HCT116 (cell line): ENCODE measurements at regions not wholly inside any gene's neighbourhood (a gene's known extent, or its start where the extent isn't known, plus 50 kb on each side); places are given as distances from the start of the nearest gene placed in this dataset.

Experiments
- ATAC-seq: fragments of 200-7000 bp; cut with Tn5 transposase; 2 replicates; pipeline ENCODE4 v1.9.1; 2020; ENCODE audit warnings: mild to moderate bottlenecking, moderate library complexity
- BruUV-seq: library from RNA; stranded (reverse); fragments of 400-500 nt; replicated peaks from 2 replicates; lab custom pipeline; 2021; lab: Mats Ljungman, UMichigan
- CTCF ChIA-PET: fragments of 300-600 bp; sonication (Branson Sonifier 250); formaldehyde crosslinking; loops from one replicate; lab custom pipeline; 2021; ENCODE audit warnings: antibody characterized with exemption; lab: Charles Lee
- POLR2A ChIA-PET: fragments of 300-600, 350-600 bp; sonication (Branson Sonifier 250); formaldehyde crosslinking; loops from one replicate; lab custom pipeline; 2021; ENCODE audit warnings: antibody characterized with exemption; lab: Charles Lee
- RAD21 ChIA-PET, 2 experiments: fragments of 300-600 bp; sonication (Branson Sonifier 250); formaldehyde crosslinking; loops; one replicate each; lab custom pipeline; 2023; ENCODE audit warnings: low total read pairs in 2 of 2; ENCODE audit not compliant: uncharacterized antibody in 2 of 2, unreplicated experiment in 2 of 2, low non-redundant PET in 1 of 2; lab: Charles Lee
- DNase-seq: peaks from one replicate; pipeline ENCODE4 v3.0.0-alpha.2; 2010; ENCODE audit warnings: low read depth, low spot score
- H2AFZ ChIP-seq: fragments of 200-600 bp; shearing (Covaris generic), sonication (generic); 2 replicates; pipeline ENCODE4 v1.6.1; 2017; ENCODE audit warnings: low read depth, mixed run types, mixed read lengths, antibody characterized with exemption, low read length; ENCODE audit not compliant: poor library complexity, severe bottlenecking
- H3K27ac ChIP-seq: 2 replicates; pipeline ENCODE4 v1.5.1; 2012; ENCODE audit warnings: low read depth, low read length
- H3K27me3 ChIP-seq: fragments of 200-600 bp; sonication (generic); 2 replicates; pipeline ENCODE4 v1.6.1; 2016; ENCODE audit warnings: mixed run types, low read length, mixed read lengths; ENCODE audit not compliant: insufficient read depth
- H3K36me3 ChIP-seq, 2 experiments: fragments of 200-500 bp in 1 of 2; fragments of 200-600 bp in 1 of 2; sonication (Bioruptor generic) in 1 of 2; sonication (generic) in 1 of 2; 2 replicates each; pipeline versions ENCODE4 v1.5.1 to v1.6.1; 2014 to 2016; ENCODE audit warnings: low read length in 2 of 2, inconsistent platforms in 1 of 2, mixed read lengths in 1 of 2, mixed run types in 1 of 2; ENCODE audit not compliant: insufficient read depth in 2 of 2, control insufficient read depth in 1 of 2
- H3K4me1 ChIP-seq, 2 experiments: fragments of 200-600 bp in 1 of 2; sonication (generic) in 1 of 2; 2 replicates each; pipeline versions ENCODE4 v1.5.1 to v1.6.1; 2012 to 2017; ENCODE audit warnings: low read length in 2 of 2, inconsistent platforms in 1 of 2, mild to moderate bottlenecking in 1 of 2, mixed read lengths in 1 of 2, mixed run types in 1 of 2, moderate library complexity in 1 of 2; ENCODE audit not compliant: insufficient read depth in 2 of 2, control insufficient read depth in 1 of 2
- H3K4me2 ChIP-seq: fragments of 200-600 bp; sonication (generic); 2 replicates; pipeline ENCODE4 v1.6.1; 2017; ENCODE audit warnings: mixed run types, low read length, mixed read lengths
- H3K4me3 ChIP-seq, 2 experiments: fragments of 200-600 bp in 1 of 2; sonication (generic) in 1 of 2; replicated peaks in 1 of 2; 2 replicates each; pipeline ENCODE4 v1.5.1; 2011 to 2016; ENCODE audit warnings: low read length in 2 of 2, control low read depth in 1 of 2, low read depth in 1 of 2, mild to moderate bottlenecking in 1 of 2, mixed read lengths in 1 of 2, mixed run types in 1 of 2
- H3K79me2 ChIP-seq: fragments of 200-600 bp; sonication (generic); 2 replicates; pipeline ENCODE4 v1.6.1; 2017; ENCODE audit warnings: mild to moderate bottlenecking, mixed run types, low read length, moderate library complexity, mixed read lengths; ENCODE audit not compliant: insufficient read depth
- H3K9ac ChIP-seq: fragments of 200-600 bp; sonication (generic); 2 replicates; pipeline ENCODE4 v1.6.1; 2016; ENCODE audit warnings: low read length, mixed read lengths
- H3K9me2 ChIP-seq: fragments of 200-600 bp; sonication (generic), shearing (Covaris generic); 2 replicates; pipeline ENCODE4 v1.6.1; 2017; ENCODE audit warnings: mixed run types, mild to moderate bottlenecking, moderate library complexity; ENCODE audit not compliant: insufficient read depth
- H3K9me3 ChIP-seq, 2 experiments: fragments of 200-500 bp in 1 of 2; fragments of 200-600 bp in 1 of 2; sonication (Bioruptor generic) in 1 of 2; sonication (generic) in 1 of 2; 2 replicates each; pipeline ENCODE4 v1.6.1; 2014 to 2017; ENCODE audit warnings: low read length in 2 of 2, mixed read lengths in 2 of 2, inconsistent platforms in 1 of 2, low read depth in 1 of 2, mild to moderate bottlenecking in 1 of 2, mixed run types in 1 of 2, moderate library complexity in 1 of 2; ENCODE audit not compliant: control insufficient read depth in 1 of 2, insufficient read depth in 1 of 2
- H4K20me1 ChIP-seq: fragments of 200-600 bp; sonication (generic), shearing (Covaris generic); 2 replicates; pipeline ENCODE4 v1.6.1; 2017; ENCODE audit warnings: mixed run types, mild to moderate bottlenecking, moderate library complexity; ENCODE audit not compliant: insufficient read depth
- CBX3 ChIP-seq: IDR thresholded peaks from 2 replicates; pipeline ENCODE4 v1.6.1; 2012; ENCODE audit warnings: low read depth
- CEBPB ChIP-seq: IDR thresholded peaks from 2 replicates; pipeline ENCODE4 v1.6.1; 2012; ENCODE audit warnings: low read depth
- FOSL1 ChIP-seq: IDR thresholded peaks from 2 replicates; pipeline ENCODE4 v1.6.1; 2012; ENCODE audit warnings: low read depth
- POLR2A ChIP-seq: IDR thresholded peaks from 2 replicates; pipeline ENCODE4 v1.7.0; 2011; ENCODE audit warnings: borderline replicate concordance; ENCODE audit not compliant: insufficient read depth, insufficient read length; ENCODE audit errors: extremely low read depth
- SIN3A ChIP-seq: IDR thresholded peaks from 2 replicates; pipeline ENCODE4 v1.6.1; 2012; ENCODE audit warnings: low read depth
- YY1 ChIP-seq: IDR thresholded peaks from 2 replicates; pipeline ENCODE4 v1.6.1; 2011; ENCODE audit warnings: low read length, low read depth, moderate library complexity, mild to moderate bottlenecking; ENCODE audit not compliant: insufficient replicate concordance; ENCODE audit errors: extremely low read depth
- ZBTB33 ChIP-seq: IDR thresholded peaks from 2 replicates; pipeline ENCODE4 v1.6.1; 2011; ENCODE audit warnings: mild to moderate bottlenecking, low read length, moderate library complexity; ENCODE audit not compliant: insufficient replicate concordance; ENCODE audit errors: extremely low read depth
- ZFX ChIP-seq: fragments of 450-650 bp; IDR thresholded peaks from 2 replicates; pipeline ENCODE4 v1.6.1; 2017
- ZNF274 ChIP-seq: fragments of 200-500 bp; sonication (Bioruptor generic); IDR thresholded peaks from 2 replicates; pipeline ENCODE4 v1.6.1; 2014; ENCODE audit warnings: mild to moderate bottlenecking, low read depth, low read length, inconsistent platforms
- intact Hi-C: fragments of 100-400 bp; cut with micrococcal nuclease; formaldehyde crosslinking; loops from 2 replicates; pipeline ENCODE4 v1.10.0; 2022

DNA sequence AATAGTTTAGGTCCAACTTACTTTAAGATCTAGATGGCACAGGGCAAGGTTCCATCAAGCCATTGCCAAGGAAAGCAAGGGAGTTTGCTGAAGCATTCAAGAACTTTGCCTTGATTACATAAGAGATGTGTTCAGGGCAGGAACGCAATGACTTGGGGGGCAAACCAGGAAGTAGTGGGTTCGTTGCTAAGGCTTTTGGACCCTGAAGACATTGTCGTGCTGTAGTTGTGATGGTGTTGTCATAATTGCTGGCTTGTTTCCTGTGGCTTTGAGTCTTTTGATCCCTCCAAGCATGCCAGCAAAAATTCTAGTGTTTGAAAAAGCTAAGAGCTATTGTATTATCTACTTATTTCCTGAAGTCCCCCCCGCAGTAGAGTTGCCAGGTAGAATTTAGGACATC lies 70.7 kb upstream of the HNF1B start:
- POLR2A ChIA-PET = no interaction called here

More for the DNA sequence above, 70.7 kb upstream of the HNF1B start:
- Histone ChIP-seq H3K4me1 (peaks cover 10 to 28% of the 10 kb centered on the region in 2 experiments; a peak in 3 of 4 replicates), H3K79me2 (no peaks in the 10 kb centered on the region), H3K9ac (no peak overlapping the region), H3K27ac (no peak overlapping the region), H2AFZ (no peak overlapping the region), H3K36me3 (no peaks in the 10 kb centered on the region), H3K4me2 (no peak overlapping the region), H3K27me3 (no peaks in the 10 kb centered on the region), H3K4me3 (no peak overlapping the region), H3K9me2 (no peaks in the 10 kb centered on the region), H3K9me3 (no peaks in the 10 kb centered on the region), H4K20me1 (no peaks in the 10 kb centered on the region)
- CTCF ChIA-PET = interaction anchor here (0.7 to 3.8 kb wide), 19 partner anchors 9 to 288 kb away, joined by 3 to 36 read pairs (median 6); partner anchors contain the start of gene SYNRG
- intact Hi-C loops = loop anchor here (5.0 kb wide), 1 partner anchor 113 kb away; no protein-coding TSS in a partner anchor
- no TSS peak for BruUV-seq
- ATAC-seq (no peak), DNase-seq (no peak)
- RAD21 ChIA-PET = interaction anchor here (0.9 to 2.0 kb wide), 3 partner anchors 166 to 442 kb away, joined by 5 to 16 read pairs (median 5); no protein-coding TSS in a partner anchor
- TF ChIP-seq SIN3A (no peak), CBX3 (no peak), POLR2A (no peak), FOSL1 (no peak), ZFX (no peak), ZBTB33 (no peak), CEBPB (no peak), ZNF274 (no peak), YY1 (no peak)
- TF ChIP-seq, all 23 proteins: peak for 0
